Fibroblast of lung (primary cell): ENCODE measurements at regions not wholly inside any gene's neighbourhood (a gene's known extent, or its start where the extent isn't known, plus 50 kb on each side); places are given as distances from the start of the nearest gene placed in this dataset.

Experiments
- DNase-seq, 2 donors: peaks; one replicate each; pipeline versions ENCODE4 v3.0.0 to v3.0.0-alpha.2; 2010; ENCODE audit warnings: low read depth in 2 of 2
- H2AFZ ChIP-seq: 2 replicates; pipeline ENCODE4 v1.5.1; 2012; ENCODE audit warnings: low read length, control low read depth, inconsistent platforms
- H3K27ac ChIP-seq: 2 replicates; pipeline ENCODE4 v1.5.1; 2011; ENCODE audit warnings: low read length, control low read depth; ENCODE audit not compliant: insufficient read depth
- H3K27me3 ChIP-seq: 2 replicates; pipeline ENCODE4 v1.5.1; 2011; ENCODE audit warnings: mild to moderate bottlenecking, low read length; ENCODE audit not compliant: control insufficient read depth, insufficient read depth
- H3K36me3 ChIP-seq: 2 replicates; pipeline ENCODE4 v1.5.1; 2011; ENCODE audit warnings: low read length; ENCODE audit not compliant: control insufficient read depth, insufficient read depth
- H3K4me1 ChIP-seq: 2 replicates; pipeline ENCODE4 v1.5.1; 2011; ENCODE audit warnings: low read length; ENCODE audit not compliant: control insufficient read depth, insufficient read depth; ENCODE audit errors: extremely low read depth
- H3K4me2 ChIP-seq: 2 replicates; pipeline ENCODE4 v1.5.1; 2011; ENCODE audit warnings: low read length, control low read depth; ENCODE audit not compliant: insufficient read depth; ENCODE audit errors: extremely low read depth
- H3K4me3 ChIP-seq, 4 experiments: fragments of 200-600 bp in 1 of 4; sonication (generic) in 1 of 4; replicated peaks in 1 of 4; 2 replicates each; pipeline ENCODE4 v1.5.1; 2011 to 2016; ENCODE audit warnings: low read length in 4 of 4, low read depth in 3 of 4, mild to moderate bottlenecking in 3 of 4, control low read depth in 2 of 4, inconsistent platforms in 1 of 4, mixed read lengths in 1 of 4; ENCODE audit not compliant: insufficient read depth in 1 of 4; ENCODE audit errors: control extremely low read depth in 1 of 4
- H3K79me2 ChIP-seq: 2 replicates; pipeline ENCODE4 v1.5.1; 2012; ENCODE audit warnings: mild to moderate bottlenecking, low read length, inconsistent platforms; ENCODE audit not compliant: control insufficient read depth, insufficient read depth
- H3K9ac ChIP-seq: 2 replicates; pipeline ENCODE4 v1.5.1; 2011; ENCODE audit warnings: mild to moderate bottlenecking, low read length, control low read depth; ENCODE audit not compliant: insufficient read depth
- H3K9me3 ChIP-seq: 2 replicates; pipeline ENCODE4 v1.5.1; 2012; ENCODE audit warnings: low read depth, low read length; ENCODE audit not compliant: control insufficient read depth, insufficient read depth
- H4K20me1 ChIP-seq: 2 replicates; pipeline ENCODE4 v1.5.1; 2011; ENCODE audit warnings: low read length; ENCODE audit not compliant: control insufficient read depth, insufficient read depth; ENCODE audit errors: extremely low read depth
- EZH2 ChIP-seq: IDR thresholded peaks from 2 replicates; pipeline ENCODE4 v1.5.1; 2012; ENCODE audit warnings: low read length, control low read depth, mild to moderate bottlenecking; ENCODE audit errors: missing control alignments
- TF ChIP-seq, protein P1 (sequence below), 2 donors: IDR thresholded peaks in 1 of 2; conservative IDR thresholded peaks in 1 of 2; 1 replicate in 1 of 2; 2 replicates in 1 of 2; pipeline ENCODE4 v1.5.1; 2011 to 2012; ENCODE audit warnings: low read length in 2 of 2, control low read depth in 1 of 2, inconsistent platforms in 1 of 2, low read depth in 1 of 2, mild to moderate bottlenecking in 1 of 2

GRCh38 chr17:72064606-72065193 is 56.1 kb upstream of the SOX9 start:
- H3K9me3 ChIP-seq: no peaks in the 10 kb centered on the region
- TF ChIP-seq EZH2: no peak
- TF ChIP-seq, protein P1, sequence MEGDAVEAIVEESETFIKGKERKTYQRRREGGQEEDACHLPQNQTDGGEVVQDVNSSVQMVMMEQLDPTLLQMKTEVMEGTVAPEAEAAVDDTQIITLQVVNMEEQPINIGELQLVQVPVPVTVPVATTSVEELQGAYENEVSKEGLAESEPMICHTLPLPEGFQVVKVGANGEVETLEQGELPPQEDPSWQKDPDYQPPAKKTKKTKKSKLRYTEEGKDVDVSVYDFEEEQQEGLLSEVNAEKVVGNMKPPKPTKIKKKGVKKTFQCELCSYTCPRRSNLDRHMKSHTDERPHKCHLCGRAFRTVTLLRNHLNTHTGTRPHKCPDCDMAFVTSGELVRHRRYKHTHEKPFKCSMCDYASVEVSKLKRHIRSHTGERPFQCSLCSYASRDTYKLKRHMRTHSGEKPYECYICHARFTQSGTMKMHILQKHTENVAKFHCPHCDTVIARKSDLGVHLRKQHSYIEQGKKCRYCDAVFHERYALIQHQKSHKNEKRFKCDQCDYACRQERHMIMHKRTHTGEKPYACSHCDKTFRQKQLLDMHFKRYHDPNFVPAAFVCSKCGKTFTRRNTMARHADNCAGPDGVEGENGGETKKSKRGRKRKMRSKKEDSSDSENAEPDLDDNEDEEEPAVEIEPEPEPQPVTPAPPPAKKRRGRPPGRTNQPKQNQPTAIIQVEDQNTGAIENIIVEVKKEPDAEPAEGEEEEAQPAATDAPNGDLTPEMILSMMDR (conservative IDR thresholded peaks at IDR 0.05 in 1 of 2, IDR thresholded peaks at IDR 0.05 in 1 of 2; ENCODE audit: low read depth in 1 of 2, low read length in 2 of 2): no peak
- no peak overlapping the region for H3K4me3 ChIP-seq
- H4K20me1 ChIP-seq: no peaks in the 10 kb centered on the region
- H3K4me1 ChIP-seq: no peaks in the 10 kb centered on the region
- H3K27ac ChIP-seq: no peak overlapping the region
- H3K79me2 ChIP-seq: no peaks in the 10 kb centered on the region
- H2AFZ ChIP-seq: no peak overlapping the region
- H3K27me3 ChIP-seq: no peaks in the 10 kb centered on the region
- no peaks in the 10 kb centered on the region for H3K36me3 ChIP-seq
- H3K4me2 ChIP-seq: no peak overlapping the region
- DNase-seq: no peak
- H3K9ac ChIP-seq: no peak overlapping the region

GRCh38 chr17:72065556-72065955 is 55.3 kb upstream of the SOX9 start:
- Histone ChIP-seq H3K4me1 (no peaks in the 10 kb centered on the region), H3K27me3 (no peaks in the 10 kb centered on the region), H2AFZ (no peak overlapping the region), H4K20me1 (no peaks in the 10 kb centered on the region), H3K9ac (no peak overlapping the region), H3K9me3 (no peaks in the 10 kb centered on the region), H3K4me3 (no peak overlapping the region), H3K79me2 (no peaks in the 10 kb centered on the region), H3K36me3 (no peaks in the 10 kb centered on the region), H3K27ac (no peak overlapping the region), H3K4me2 (no peak overlapping the region)
- TF ChIP-seq EZH2: no peak
- TF ChIP-seq, protein P1 (conservative IDR thresholded peaks at IDR 0.05 in 1 of 2, IDR thresholded peaks at IDR 0.05 in 1 of 2; ENCODE audit: low read depth in 1 of 2, low read length in 2 of 2): no peak
- no peak for DNase-seq

- DNase-seq: no peak
Observed at GRCh38 chr17:72068643-72069042, 52.2 kb upstream of the SOX9 start.

More at GRCh38 chr17:72068643-72069042, 52.2 kb upstream of the SOX9 start:
- no peak overlapping the region for H3K4me3 ChIP-seq
- no peaks in the 10 kb centered on the region for H3K27me3 ChIP-seq
- H4K20me1 ChIP-seq: no peaks in the 10 kb centered on the region
- no peak for TF ChIP-seq EZH2
- H3K4me1 ChIP-seq: no peaks in the 10 kb centered on the region
- H3K36me3 ChIP-seq: no peaks in the 10 kb centered on the region
- no peak overlapping the region for H2AFZ ChIP-seq
- H3K9ac ChIP-seq: no peak overlapping the region
- H3K27ac ChIP-seq: no peak overlapping the region
- no peaks in the 10 kb centered on the region for H3K9me3 ChIP-seq
- H3K79me2 ChIP-seq: no peaks in the 10 kb centered on the region
- no peak overlapping the region for H3K4me2 ChIP-seq
